GM19395 (cell line): ENCODE measurements at regions not wholly inside any gene's neighbourhood (a gene's known extent, or its start where the extent isn't known, plus 50 kb on each side); places are given as distances from the start of the nearest gene placed in this dataset.

ENCODE experiments used
- ATAC-seq: cut with Tn5 transposase; IDR thresholded peaks from one replicate; pipeline ENCODE4 v1.9.1; 2021; ENCODE audit warnings: mild to moderate bottlenecking, moderate library complexity; ENCODE audit not compliant: unreplicated experiment

- no peak for ATAC-seq
These were observed 88.7 kb downstream of the NR1D2 start for GRCh38 chr3:24033818-24034217.

DNA sequence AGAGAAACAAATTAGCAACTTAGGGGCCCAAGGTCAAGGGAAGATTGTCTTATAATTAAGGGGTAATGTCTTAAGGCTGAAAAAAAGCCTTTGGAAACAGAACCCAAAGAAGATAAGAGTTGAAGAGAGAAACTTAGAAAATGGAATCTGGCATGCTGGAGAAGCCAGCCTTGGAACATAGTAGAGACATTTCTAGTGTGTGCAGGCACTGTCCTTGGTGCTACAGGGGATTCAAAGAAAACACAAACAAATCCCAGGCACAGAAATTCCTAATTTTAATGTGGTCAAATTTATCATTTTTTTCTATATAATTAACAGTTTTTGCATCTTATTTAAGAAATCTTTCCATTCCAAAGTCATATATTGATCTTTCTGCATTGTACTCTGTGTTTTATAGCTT is 89.4 kb downstream of the NR1D2 start:
- ATAC-seq, result no peak

GRCh38 chr3:24037971-24038370 is 92.9 kb downstream of the NR1D2 start:
- no peak for ATAC-seq

- ATAC-seq, result no peak
These were observed 95.2 kb downstream of the NR1D2 start for GRCh38 chr3:24040311-24040710.

DNA sequence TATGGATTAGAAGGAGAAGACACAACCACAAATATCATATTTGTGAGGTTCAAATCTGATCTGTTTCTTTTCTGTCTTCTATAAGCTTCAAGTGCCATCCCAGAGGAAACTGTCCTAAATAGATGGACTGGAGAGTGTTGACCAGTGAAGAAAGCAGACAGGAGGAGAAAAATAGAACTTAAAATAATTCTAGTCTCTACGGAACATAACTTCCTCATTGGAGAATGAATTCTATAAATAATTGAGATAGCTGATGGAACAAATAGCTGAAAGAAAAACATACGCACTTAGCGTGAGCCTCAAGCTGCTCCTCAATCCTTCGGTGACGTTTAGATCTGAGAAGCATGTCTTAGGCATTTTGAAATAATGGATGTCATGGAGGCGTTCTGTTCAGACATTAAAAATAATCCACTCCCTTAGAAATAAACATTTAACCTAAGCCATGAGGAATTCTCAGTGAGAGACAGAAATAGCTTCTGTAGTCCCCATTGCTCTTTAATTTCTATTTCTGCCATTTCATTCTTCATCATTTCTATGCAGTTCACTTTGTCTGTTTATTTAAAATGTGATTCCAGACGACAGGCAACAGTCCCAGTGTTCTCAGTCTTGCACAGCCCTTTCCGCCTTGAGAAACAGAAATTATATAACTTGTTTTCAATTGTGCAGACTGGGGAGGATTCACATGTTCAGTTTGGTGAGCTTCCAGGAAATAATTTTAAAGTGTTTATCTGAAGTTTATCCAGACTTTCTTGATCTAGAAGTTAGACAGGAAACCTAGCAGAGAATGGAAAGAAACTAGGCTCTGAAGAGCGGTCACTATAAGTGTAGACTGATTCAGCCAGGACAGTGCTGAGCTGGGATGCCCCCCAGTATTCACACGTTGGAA is 97.3 kb downstream of the NR1D2 start:
- ATAC-seq, result no peak

- ATAC-seq, result no peak
These were observed 98.1 kb downstream of the NR1D2 start for GRCh38 chr3:24043168-24043567.

- ATAC-seq, result no peak
These were observed 98.9 kb downstream of the NR1D2 start for GRCh38 chr3:24043985-24044384.

DNA sequence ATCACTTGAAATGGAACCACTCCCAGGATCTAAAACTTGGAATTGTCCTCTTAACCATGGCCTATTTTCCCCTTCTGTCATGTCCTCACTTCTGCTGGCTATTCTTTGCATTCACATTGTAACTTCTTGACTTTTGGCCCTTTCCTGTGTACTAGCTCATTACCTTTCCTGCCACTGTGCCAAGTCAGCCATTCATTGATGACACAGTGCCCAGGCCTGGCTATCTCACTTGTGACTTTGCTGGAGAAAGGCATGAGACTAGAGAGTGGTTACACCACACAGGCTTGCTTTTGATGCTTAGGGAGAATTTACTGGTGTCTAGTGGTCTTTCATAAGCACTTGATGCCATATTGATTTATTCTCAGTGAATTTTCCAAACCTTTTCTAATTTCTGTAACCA is 101.1 kb downstream of the NR1D2 start:
- no peak for ATAC-seq

DNA sequence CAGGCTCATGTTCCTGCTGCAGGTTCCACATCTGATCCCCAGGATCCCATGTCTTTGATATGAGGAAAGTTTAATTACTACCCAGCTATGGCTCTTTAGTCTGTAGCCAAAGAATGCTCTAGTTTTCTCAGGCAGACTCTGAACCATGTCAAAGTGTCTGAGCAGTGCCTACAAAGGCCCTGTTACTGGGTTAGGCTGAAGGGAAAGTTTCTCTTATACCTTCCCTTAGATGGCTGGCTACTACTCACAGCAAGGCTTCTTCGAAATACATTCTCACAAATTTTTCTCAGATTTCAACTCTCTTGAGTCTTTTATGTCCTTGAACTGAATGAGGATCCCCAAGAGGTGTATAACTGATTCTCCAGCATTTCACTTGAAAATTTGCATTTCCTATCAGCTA is 102.4 kb downstream of the NR1D2 start:
- ATAC-seq, result peak; percentile 48

GRCh38 chr3:24048843-24049242 is 103.8 kb downstream of the NR1D2 start:
- no peak for ATAC-seq

GRCh38 chr3:24052446-24052845 is 107.4 kb downstream of the NR1D2 start:
- no peak for ATAC-seq

GRCh38 chr3:24058940-24059705 is 114.0 kb downstream of the NR1D2 start:
- ATAC-seq, result no peak

DNA sequence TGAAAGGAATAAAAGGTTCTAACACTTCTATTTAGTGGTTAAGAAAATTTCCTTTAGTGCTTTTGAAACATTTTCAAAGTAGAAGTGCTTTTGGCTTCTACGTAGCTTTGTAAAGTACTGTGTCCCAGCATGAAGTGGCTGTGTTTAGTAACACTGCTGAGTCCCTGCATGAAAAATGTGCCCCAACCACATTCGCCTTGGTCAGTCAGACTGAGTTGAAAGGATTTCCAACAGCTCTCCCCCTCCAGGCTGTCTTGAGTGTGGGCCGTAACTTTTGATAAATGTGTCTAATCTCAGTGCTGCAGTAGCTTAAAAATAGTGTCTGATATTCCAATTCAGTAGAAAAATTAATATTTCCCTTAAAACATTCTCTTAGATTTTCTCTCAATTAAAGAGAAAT is 115.0 kb downstream of the NR1D2 start:
- ATAC-seq, result no peak

- no peak for ATAC-seq
These were observed 117.8 kb downstream of the NR1D2 start for GRCh38 chr3:24062916-24063315.
